Astrocyte (in vitro differentiated cells and primary cell): ENCODE measurements at regions not wholly inside any gene's neighbourhood (a gene's known extent, or its start where the extent isn't known, plus 50 kb on each side); places are given as distances from the start of the nearest gene placed in this dataset.

Experiments used
- EZH2 ChIP-seq: IDR thresholded peaks from 2 replicates; pipeline ENCODE4 v1.6.1; 2012; ENCODE audit warnings: mild to moderate bottlenecking, low read length, inconsistent platforms; ENCODE audit not compliant: insufficient read depth
- TF ChIP-seq, protein P1 (sequence below): IDR thresholded peaks from 2 replicates; pipeline ENCODE4 v1.5.1; 2011; ENCODE audit warnings: low read depth, mild to moderate bottlenecking, inconsistent platforms, low read length, moderate library complexity; ENCODE audit not compliant: insufficient read depth

DNA sequence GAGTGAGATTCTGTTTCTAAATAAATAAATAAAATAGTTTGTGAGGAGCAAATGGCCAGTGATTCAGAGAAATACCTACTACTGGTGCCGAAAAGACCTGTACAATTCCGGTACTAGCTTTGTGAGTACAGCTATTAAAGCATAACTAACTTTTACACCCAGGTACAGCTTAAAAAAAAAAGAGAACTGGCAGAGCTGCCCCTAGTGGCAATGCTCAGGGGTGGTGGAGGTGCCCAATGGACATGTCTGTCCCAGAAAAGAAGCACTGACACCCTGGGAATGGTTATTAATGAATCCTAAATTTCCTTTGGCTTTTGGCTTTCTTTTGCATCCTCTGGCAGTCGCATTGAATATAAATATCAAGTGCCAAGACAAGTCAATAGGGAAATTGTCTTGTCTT lies 87.0 kb downstream of the LIPG start:
- TF ChIP-seq, protein P1, sequence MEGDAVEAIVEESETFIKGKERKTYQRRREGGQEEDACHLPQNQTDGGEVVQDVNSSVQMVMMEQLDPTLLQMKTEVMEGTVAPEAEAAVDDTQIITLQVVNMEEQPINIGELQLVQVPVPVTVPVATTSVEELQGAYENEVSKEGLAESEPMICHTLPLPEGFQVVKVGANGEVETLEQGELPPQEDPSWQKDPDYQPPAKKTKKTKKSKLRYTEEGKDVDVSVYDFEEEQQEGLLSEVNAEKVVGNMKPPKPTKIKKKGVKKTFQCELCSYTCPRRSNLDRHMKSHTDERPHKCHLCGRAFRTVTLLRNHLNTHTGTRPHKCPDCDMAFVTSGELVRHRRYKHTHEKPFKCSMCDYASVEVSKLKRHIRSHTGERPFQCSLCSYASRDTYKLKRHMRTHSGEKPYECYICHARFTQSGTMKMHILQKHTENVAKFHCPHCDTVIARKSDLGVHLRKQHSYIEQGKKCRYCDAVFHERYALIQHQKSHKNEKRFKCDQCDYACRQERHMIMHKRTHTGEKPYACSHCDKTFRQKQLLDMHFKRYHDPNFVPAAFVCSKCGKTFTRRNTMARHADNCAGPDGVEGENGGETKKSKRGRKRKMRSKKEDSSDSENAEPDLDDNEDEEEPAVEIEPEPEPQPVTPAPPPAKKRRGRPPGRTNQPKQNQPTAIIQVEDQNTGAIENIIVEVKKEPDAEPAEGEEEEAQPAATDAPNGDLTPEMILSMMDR: no peak
- TF ChIP-seq EZH2: no peak
